HUDEP-2 (cell line): ENCODE measurements at regions not wholly inside any gene's neighbourhood (a gene's known extent, or its start where the extent isn't known, plus 50 kb on each side); places are given as distances from the start of the nearest gene placed in this dataset.

ENCODE experiments used
- DNase-seq, 76 experiments: peaks; one replicate each; lab custom pipeline; 2025; ENCODE audit not compliant: unreplicated experiment in 76 of 76; lab: John Stamatoyannopoulos, UW

DNA sequence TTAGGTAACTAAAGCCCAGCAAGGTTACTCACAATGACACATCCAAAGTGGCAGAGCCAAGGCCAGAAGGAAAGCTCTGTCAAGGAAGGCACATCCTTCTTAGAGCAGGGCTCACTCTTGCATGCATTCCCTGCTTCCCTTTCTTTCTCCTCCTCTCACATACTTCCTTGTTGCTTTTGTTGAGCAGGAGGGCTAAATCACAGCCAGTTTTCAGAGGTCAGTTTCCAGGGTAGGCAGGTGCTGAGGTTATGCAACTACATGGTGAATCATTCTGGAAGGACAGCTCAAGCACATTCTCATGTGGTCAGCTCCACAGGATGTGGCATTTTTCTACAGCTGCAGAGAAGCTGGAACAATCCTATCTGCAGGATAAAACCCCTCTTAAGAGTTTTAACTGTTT is 275.6 kb downstream of the ZNF621 start:
- DNase-seq = no peak

GRCh38 chr3:40801284-40801741 is 276.6 kb downstream of the ZNF621 start:
- no peak for DNase-seq

- no peak for DNase-seq
These were observed 278.6 kb downstream of the ZNF621 start for GRCh38 chr3:40803311-40803710.

DNA sequence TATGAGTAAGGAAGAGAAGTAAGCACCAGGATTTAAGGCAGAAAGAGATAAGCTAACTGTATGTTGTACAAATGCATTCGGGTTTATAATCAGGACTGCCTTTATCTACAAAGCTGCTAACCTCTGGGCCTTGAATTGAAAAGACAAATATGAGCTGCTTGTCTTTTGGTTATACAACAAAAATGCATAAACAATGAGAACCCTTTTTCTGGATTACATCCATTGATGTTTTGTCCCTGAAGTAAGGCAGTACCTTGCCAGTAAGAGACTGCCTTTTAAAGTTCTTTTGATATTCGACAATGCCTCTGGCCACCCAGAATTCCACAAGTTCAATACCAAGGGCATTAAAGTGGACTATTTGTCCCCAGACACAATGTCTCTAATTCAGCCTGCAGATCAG is 280.7 kb downstream of the ZNF621 start:
- DNase-seq = no peak

DNA sequence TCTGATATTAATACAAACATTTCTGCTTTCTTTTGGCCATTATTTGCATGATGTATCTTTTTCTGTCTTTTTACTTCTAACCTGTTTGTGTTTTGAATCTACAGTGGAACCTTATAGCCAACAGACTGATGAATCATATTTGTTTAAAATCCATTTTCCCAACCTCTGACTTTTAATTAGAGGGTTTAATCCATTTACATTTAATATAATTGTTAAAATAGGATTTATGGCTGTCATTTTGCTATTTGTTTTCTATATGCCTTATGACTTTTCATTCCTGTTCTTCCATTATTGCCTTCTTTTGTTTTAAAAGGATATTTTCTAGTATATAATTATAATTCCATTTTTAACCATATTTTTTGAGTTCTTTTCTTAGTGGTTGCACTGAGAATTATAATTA is 286.1 kb downstream of the ZNF621 start:
- no peak for DNase-seq

- DNase-seq = no peak
These were observed 292.3 kb downstream of the ZNF621 start for GRCh38 chr3:40817017-40817416.

- DNase-seq = no peak
These were observed 296.6 kb downstream of the ZNF621 start for GRCh38 chr3:40821315-40821714.

- no peak for DNase-seq
These were observed 302.5 kb downstream of the ZNF621 start for GRCh38 chr3:40827226-40827625.

DNA sequence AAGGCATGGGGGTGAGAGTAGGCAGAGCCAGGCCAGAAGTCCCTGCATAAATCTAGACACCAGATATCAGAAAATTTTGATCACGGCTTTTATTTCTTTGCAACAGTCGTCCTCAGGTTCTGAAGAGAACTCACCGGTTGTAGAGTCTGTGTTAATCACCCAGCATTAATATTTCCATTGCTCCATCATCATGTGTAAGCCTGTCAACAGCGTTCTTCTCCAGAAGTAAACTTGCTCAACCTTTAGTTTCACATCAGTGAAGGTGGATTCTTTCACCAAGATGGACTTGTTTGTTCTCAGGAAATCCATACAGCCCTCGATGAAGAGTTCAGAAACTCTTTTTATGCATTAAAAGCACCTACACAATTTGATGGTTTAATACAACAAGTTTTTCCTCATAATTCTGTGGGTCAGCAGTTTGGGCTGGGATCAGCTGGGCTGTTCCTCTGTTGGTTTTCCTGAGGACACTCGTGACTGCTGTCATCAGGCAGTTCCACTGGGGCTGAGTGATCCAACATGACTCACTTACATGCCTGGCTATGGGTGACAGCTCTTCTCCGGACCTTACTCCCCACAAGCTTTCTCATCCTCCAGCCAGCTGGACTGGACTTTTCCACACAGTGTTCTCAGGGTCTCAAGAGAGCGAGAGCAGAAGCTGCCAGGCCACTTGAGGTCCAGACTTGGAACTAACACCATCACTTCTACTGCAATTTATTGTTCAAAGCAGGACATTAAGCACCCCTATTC is 303.4 kb downstream of the ZNF621 start:
- DNase-seq = no peak

DNA sequence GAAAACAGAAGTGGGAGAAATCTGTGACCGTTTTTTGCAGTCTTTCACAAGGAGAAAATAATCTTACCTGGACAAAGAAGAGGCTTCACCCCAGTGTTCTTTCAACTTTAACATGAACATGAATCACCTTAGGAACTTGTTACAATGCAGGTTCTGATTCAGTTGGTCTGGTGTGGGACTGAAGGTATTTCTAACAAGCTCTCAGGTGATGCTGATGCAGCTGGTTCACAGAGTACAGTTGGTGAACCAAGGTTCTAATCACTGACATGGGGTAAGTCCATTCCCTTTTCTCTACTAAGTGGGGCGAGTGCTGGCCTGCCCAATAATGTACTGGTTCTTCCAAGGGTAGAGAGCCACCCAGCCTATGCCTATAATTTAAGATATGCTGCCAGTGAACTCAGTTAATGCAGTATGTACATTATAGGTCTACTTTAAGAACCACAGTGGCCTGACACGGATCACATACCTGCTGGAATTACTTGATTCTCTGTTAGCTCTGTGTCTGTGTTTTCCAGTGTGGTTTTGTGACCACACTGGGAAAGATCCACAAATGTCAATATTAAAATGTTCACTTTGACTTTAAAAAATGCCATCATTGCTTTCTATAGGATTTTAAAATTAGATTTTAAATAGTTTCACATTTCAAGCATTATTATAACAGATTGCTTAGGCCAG is 304.1 kb downstream of the ZNF621 start:
- no peak for DNase-seq

- DNase-seq = no peak
These were observed 305.1 kb downstream of the ZNF621 start for GRCh38 chr3:40829876-40830275.

GRCh38 chr3:40837300-40837699 is 312.5 kb downstream of the ZNF621 start:
- DNase-seq = no peak

DNA sequence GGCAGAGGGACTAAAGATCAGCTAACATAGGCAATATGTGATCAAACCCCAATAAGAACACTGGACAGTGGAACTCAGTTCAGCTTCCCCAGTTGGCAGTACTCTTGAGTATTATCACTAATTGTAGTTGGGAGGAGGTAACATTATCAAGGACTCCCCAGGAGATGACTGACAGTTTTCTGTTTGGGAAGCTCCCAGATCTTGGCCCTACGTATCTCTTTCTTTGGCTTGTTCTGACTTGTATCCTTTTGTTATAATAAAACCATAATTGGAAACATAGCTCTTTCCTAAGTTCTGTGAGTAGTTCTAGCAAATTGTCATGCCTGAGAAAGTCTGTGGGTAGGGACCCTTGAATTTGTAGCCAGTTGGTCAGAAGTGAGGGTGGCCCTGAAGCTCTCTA is 316.4 kb downstream of the ZNF621 start:
- no peak for DNase-seq

DNA sequence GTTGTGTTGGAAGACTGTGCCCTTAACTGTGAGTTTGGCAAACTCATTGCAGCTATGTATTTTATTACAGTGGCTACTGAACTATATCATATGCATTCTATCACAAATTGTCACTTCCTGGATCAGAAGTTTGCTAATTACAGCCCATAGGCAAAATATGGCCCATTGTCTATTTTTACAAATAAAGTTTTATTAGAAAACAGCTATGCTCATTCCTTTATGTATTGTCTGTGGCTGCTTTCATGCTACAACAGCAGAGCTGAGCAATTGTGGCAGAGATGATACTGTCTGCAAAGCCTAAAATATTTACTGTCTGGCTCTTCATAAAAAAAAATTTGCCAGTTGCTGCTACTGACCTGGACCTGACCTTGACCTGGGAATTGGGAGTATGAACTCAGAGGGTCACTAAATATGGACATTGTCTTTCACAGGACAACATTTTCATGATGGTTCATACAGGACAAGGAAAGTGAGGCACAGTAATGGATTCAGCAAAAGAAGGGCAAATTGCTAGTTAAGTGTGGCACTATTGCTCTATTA is 316.9 kb downstream of the ZNF621 start:
- DNase-seq = no peak

- no peak for DNase-seq
These were observed 318.0 kb downstream of the ZNF621 start for GRCh38 chr3:40842714-40843113.

DNA sequence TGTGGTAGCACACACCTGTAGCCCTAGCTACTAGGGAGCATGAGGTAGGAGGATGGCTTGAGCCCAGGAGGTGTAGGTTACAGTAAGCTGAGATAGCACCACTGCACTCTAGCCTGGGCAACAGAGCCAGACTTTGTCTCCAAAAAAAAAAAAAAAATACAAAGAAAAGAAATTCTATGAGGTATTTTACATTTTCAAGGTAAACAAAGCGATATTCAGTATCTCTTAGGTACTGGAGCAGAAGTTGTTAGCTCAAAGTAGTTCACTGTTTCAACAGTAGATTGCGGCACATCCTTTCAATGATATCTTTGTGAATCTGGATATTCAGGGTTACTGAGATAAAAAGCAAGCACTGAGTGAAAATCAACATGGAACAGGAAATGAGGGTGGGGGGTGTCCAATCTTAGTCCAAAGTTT is 318.5 kb downstream of the ZNF621 start:
- no peak for DNase-seq

DNA sequence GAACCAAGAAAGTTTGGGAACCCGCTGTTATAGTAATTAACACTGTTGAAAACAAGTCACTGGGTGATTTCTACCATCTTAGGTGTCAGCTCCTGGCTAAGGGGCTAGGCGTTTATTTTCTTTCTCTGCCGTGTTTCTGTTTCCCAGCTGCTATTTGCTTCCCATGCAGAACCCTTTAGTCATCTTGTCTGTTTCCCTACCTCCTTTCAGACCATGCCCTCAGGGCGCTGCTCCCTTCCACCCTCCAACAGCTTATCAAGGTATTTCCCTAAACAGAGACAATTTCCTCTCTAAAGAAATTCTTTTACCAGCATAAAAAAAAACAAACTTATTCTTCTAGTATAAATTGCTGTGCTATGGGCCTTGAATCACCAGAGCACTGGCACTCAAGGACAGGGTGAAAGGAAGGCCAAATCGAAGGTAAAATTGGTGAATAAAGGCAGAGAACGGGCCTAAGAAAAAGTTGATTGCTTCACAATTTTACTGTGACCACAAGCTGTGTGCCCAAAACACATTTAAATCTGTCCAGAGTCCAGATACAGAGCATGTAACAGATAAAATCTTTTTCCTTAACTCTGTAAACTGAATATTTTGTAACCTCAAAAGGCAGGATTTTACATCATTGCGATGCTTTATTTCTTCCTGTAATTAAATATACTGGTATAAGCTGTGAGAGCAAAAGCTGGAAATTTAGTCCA is 319.2 kb downstream of the ZNF621 start:
- no peak for DNase-seq

- no peak for DNase-seq
These were observed 320.1 kb downstream of the ZNF621 start for GRCh38 chr3:40844896-40845295.

- DNase-seq = no peak
These were observed 320.7 kb downstream of the ZNF621 start for GRCh38 chr3:40845447-40845846.

- no peak for DNase-seq
These were observed 321.2 kb downstream of the ZNF621 start for GRCh38 chr3:40845916-40846315.

DNA sequence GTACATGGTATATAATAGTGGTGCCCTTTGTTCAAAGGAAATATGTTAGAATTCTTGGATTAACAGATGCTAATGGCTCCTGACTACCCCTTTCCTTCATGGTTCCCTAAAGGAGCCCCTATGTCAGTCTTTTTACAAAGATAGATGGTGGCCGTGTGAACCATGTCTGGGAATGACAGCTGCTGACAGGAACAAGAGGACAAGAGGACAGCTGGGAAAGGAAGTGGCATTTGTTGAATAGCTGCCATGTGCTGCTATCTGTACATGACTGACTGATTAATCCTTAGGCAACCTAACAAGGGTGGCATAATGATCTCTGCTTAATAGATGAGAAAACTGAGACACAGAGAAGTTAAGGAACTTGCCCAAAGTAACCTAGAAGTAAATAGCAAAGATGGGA is 321.7 kb downstream of the ZNF621 start:
- no peak for DNase-seq
